ENCODE measurements at regions not wholly inside any gene's neighbourhood (a gene's known extent, or its start where the extent isn't known, plus 50 kb on each side); places are given as distances from the start of the nearest gene placed in this dataset.
A peak's percentile ranks its signal among the peaks of the same experiment; 100 is the strongest.
"Not testable (repeated sequence)": the region's sequence is repeated elsewhere in the genome, so short reads cannot be mapped to it uniquely, and the experiment has no call there.

DNA sequence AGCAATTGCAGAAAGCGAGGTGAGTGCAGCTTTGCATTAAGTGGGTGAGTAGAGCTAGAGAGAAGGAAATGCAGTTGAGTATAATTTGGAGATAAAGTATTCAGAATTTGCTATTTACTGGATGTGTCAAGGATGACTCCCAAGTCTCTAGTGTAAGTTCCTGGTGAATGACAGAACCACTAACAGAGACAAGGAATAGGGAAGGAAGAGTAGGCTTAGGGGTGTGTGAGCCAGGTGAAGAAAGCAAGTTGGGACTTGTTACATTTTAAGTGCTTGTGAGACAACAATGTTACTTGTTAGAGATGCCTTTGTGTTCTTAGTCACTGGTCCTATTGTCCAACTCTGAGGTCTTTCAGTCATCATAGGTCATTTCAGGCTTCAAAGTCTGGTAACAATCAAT, 70.8 kb downstream of the TBC1D26 start:
- H3K27ac ChIP-seq; H3K36me3 ChIP-seq (ENCODE audit: insufficient read depth in 1 of 2, low read depth in 1 of 2); H3K27me3 ChIP-seq (ENCODE audit: insufficient read depth in 3 of 3, low read length in 2 of 3); H3K4me3 ChIP-seq; intact Hi-C loops (cut with DNase I); H3K4me1 ChIP-seq; DNase-seq; ATAC-seq; H3K9me3 ChIP-seq: not testable (repeated sequence)
- 94 to 100% (median 100%) methylated on average over 1 of the region's 1 CpG for WGBS, 3 donors

DNA sequence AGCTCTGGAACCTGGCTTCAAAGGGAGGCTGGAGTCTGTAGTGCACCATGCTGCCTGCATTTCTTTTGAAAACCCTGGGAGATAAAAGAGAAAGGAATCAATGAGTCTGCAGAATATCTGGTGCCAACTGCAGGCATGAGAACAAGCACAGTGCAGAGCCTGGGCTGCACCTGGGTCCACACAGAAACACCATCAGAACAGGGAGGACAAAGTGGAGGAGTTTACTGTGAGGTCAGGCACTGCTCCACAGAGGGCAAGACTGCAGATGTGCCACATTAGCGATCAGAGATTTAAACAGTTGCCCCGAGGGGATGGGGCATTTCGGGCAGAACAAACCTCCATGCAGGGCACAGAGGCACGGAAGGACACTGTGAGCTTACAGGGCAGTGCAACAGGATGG, 74.7 kb downstream of the TBC1D26 start:
- DNase-seq; H3K27me3 ChIP-seq (ENCODE audit: insufficient read depth in 3 of 3, low read length in 2 of 3); H3K27ac ChIP-seq; H3K9me3 ChIP-seq; intact Hi-C loops (cut with DNase I); H3K4me1 ChIP-seq; H3K36me3 ChIP-seq (ENCODE audit: insufficient read depth in 1 of 2, low read depth in 1 of 2); ATAC-seq; H3K4me3 ChIP-seq: not testable (repeated sequence)
- 42 to 65% (median 56%) methylated on average over 2 to 3 of the region's 4 CpGs for WGBS, 3 donors

DNA sequence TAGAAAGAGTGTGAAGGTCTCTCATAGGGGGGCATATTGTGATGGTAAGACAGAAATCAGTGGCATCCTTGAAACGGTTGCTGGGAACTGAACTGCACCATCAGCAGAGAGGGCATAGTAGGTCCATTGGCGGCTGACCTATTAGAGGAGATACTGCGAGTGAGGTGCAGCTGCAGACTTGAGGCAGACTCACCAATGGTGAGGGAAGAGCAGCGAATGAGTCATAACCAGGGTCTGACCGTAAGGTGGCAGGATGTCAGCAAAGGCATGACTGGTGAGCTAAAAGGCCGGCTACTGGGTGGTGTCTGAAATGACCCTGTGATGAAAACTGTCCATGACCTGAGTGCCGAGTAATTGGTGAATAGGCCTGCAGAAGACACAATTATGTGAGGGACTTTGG, 81.3 kb downstream of the TBC1D26 start:
- WGBS, 3 donors = 64 to 87% (median 74%) methylated on average over 4 to 5 of the region's 7 CpGs
- H3K27me3 ChIP-seq (ENCODE audit: insufficient read depth in 3 of 3, low read length in 2 of 3); intact Hi-C loops (cut with DNase I); H3K9me3 ChIP-seq; H3K4me1 ChIP-seq; H3K36me3 ChIP-seq (ENCODE audit: insufficient read depth in 1 of 2, low read depth in 1 of 2); H3K27ac ChIP-seq; ATAC-seq; DNase-seq; H3K4me3 ChIP-seq: not testable (repeated sequence)

DNA sequence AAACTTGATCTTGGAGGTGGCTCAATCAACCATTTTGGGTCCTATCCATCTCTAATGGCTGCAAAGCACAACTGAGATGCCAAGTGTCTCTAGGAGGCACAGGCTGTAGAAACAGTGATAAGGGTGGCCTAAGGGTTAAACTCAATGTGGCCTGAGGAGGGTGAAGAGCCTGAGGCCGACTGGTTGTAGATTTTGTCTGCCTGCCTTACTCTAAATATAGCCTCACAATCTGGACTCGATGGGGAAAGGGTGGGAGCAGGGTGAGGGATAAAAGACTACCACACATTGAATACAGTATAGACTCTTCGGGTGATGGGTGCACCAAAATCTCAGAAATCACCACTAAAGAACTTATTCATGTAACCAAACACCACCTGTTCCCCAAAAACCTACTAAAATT, 81.9 kb downstream of the TBC1D26 start:
- H3K9me3 ChIP-seq; H3K27ac ChIP-seq; DNase-seq; H3K36me3 ChIP-seq (ENCODE audit: insufficient read depth in 1 of 2, low read depth in 1 of 2); ATAC-seq; H3K4me3 ChIP-seq; H3K27me3 ChIP-seq (ENCODE audit: insufficient read depth in 3 of 3, low read length in 2 of 3); H3K4me1 ChIP-seq; intact Hi-C loops (cut with DNase I): not testable (repeated sequence)
- 42 to 54% (median 45%) methylated on average over 3 of the region's 3 CpGs for WGBS, 3 donors

DNA sequence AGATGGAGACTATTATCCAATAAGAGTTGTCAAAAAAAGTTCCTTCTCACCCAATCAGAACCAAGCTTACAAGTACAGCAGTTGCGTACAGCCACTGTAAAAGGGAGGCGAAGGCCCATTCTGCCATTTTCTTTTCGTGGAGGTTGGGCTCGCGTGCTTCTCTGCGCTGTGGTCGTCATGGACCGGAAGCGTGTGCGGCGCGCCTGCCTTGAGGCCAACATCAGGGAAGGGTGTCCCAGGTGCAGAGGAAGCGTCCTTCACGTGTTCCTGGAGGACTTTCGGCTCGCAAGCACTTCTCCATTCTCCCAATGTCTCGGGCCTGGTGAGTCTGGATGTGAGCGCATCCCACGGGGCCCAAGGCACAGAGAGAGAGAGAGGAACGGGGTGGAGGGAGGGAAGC, 85.8 kb downstream of the TBC1D26 start:
- not testable (repeated sequence) for DNase-seq

DNA sequence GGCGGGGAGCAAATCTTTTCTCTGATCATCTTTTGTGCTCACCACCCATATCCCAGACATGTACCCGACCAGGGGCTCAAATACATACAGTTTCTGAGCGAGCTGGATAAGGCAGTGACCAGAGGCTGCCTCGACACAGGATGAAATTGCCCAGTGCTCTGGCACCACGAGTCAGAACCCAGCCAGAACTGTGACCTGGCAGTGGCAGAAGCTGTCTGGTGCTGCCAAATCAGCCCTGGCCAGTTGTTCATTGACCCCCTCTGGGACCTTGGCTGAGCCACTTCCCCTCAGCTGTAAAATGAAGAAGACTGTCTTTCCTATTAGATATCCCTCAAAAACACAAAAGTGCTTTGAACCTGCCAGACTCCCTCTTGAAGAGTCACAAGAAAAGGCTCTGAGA, 90.2 kb downstream of the TBC1D26 start:
- H3K36me3 ChIP-seq (ENCODE audit: insufficient read depth in 1 of 2, low read depth in 1 of 2); H3K27ac ChIP-seq; DNase-seq; H3K9me3 ChIP-seq; H3K27me3 ChIP-seq (ENCODE audit: insufficient read depth in 3 of 3, low read length in 2 of 3); H3K4me3 ChIP-seq; intact Hi-C loops (cut with DNase I); ATAC-seq; H3K4me1 ChIP-seq: not testable (repeated sequence)
- 10 to 34% (median 30%) methylated on average over 4 to 5 of the region's 5 CpGs for WGBS, 3 donors

More for the DNA sequence above, 85.8 kb downstream of the TBC1D26 start:
- H3K9me3 ChIP-seq; ATAC-seq; H3K36me3 ChIP-seq (ENCODE audit: insufficient read depth in 1 of 2, low read depth in 1 of 2); H3K4me1 ChIP-seq; H3K4me3 ChIP-seq; H3K27ac ChIP-seq; intact Hi-C loops (cut with DNase I); H3K27me3 ChIP-seq (ENCODE audit: insufficient read depth in 3 of 3, low read length in 2 of 3): not testable (repeated sequence)
- WGBS, 3 donors = 92 to 97% (median 95%) methylated on average over 17 to 19 of the region's 20 CpGs

DNA sequence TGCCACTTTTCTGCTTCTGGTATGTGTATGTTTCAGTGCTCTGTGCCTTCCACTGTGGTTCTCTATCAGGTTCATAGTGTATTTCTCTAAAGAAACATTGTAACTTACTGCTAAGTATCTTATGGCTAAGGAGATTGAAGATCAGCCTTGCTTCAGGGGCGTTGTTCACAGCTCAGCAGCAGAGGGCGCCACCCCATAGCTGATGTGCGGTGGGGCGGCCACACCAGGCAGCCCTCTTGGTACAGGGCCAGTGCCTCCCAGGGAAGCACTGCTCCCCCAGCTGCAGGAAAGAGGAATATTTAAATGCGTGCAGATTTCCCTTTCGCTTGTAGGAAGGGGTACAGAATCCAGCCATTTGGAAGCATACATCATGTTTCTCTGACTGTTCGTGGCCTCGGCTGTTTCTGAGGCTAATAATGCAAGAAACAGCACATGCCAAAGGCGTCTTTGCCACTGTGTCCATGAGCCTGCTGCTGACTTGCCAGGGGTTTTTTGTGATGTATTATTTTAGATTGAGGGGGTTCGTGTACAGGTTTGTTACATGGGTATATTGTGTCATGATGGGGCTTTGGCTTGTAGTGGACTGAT, 96.7 kb downstream of the TBC1D26 start:
- H3K27me3 ChIP-seq (ENCODE audit: insufficient read depth in 3 of 3, low read length in 2 of 3); intact Hi-C loops (cut with DNase I); H3K4me1 ChIP-seq; H3K4me3 ChIP-seq; H3K9me3 ChIP-seq; H3K27ac ChIP-seq; H3K36me3 ChIP-seq (ENCODE audit: insufficient read depth in 1 of 2, low read depth in 1 of 2): not testable (repeated sequence)
- TF ChIP-seq, protein P1, sequence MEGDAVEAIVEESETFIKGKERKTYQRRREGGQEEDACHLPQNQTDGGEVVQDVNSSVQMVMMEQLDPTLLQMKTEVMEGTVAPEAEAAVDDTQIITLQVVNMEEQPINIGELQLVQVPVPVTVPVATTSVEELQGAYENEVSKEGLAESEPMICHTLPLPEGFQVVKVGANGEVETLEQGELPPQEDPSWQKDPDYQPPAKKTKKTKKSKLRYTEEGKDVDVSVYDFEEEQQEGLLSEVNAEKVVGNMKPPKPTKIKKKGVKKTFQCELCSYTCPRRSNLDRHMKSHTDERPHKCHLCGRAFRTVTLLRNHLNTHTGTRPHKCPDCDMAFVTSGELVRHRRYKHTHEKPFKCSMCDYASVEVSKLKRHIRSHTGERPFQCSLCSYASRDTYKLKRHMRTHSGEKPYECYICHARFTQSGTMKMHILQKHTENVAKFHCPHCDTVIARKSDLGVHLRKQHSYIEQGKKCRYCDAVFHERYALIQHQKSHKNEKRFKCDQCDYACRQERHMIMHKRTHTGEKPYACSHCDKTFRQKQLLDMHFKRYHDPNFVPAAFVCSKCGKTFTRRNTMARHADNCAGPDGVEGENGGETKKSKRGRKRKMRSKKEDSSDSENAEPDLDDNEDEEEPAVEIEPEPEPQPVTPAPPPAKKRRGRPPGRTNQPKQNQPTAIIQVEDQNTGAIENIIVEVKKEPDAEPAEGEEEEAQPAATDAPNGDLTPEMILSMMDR (IDR thresholded peaks at IDR 0.05) = peak; percentile 68
- ATAC-seq = peak; percentile 67 to 89 (median 83)
- DNase-seq = peak; percentile 75 to 83
- WGBS, 3 donors = 4 to 8% (median 6%) methylated on average over 9 to 10 of the region's 10 CpGs

DNA sequence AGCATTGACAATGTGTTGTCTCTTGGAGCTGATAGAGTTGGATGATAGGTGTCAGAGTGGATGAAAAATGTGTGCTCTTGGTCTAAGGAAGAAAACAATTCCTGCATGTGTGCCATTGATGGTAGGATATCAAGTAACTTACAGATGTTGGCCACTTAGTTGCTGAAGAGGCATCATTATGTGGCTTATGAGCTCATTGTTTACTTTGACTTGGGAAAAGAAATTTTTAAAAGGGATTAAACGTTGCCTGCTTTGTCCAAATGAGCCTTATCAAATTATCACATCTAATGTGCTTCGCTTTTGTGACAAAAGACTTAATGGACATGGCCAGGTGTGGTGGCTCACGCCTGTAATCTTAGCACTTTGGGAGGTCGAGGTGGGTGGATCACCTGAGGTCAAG, 98.1 kb downstream of the TBC1D26 start:
- H3K27me3 ChIP-seq (ENCODE audit: insufficient read depth in 3 of 3, low read length in 2 of 3); H3K4me1 ChIP-seq; DNase-seq; intact Hi-C loops (cut with DNase I); ATAC-seq; H3K4me3 ChIP-seq; H3K36me3 ChIP-seq (ENCODE audit: insufficient read depth in 1 of 2, low read depth in 1 of 2); H3K27ac ChIP-seq; H3K9me3 ChIP-seq: not testable (repeated sequence)
- WGBS, 3 donors = 58 to 67% (median 59%) methylated on average over 4 of the region's 4 CpGs

DNA sequence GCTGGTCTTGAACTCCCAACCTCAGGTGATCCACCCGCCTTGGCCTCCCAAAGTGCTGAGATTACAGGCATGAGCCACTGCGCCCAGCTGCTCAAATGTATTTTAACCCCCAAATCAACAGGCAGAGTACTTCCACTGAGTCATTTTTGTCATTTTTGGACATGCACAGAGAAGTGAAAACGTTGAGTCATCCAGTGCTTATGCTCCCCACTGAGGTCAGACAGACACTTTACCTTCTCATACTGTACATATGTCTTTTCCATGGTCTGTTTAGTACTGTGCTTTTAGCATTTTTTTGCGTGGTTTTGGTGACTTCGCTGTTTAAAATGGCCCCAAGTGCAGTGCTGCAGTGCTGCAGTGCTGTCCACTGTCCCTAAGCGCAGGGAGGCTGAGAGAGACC, 99.1 kb downstream of the TBC1D26 start:
- H3K9me3 ChIP-seq; H3K27ac ChIP-seq; H3K36me3 ChIP-seq (ENCODE audit: insufficient read depth in 1 of 2, low read depth in 1 of 2); intact Hi-C loops (cut with DNase I); H3K4me3 ChIP-seq; H3K4me1 ChIP-seq; DNase-seq; H3K27me3 ChIP-seq (ENCODE audit: insufficient read depth in 3 of 3, low read length in 2 of 3); ATAC-seq: not testable (repeated sequence)
- 62 to 81% (median 78%) methylated on average over 6 of the region's 6 CpGs for WGBS, 3 donors

DNA sequence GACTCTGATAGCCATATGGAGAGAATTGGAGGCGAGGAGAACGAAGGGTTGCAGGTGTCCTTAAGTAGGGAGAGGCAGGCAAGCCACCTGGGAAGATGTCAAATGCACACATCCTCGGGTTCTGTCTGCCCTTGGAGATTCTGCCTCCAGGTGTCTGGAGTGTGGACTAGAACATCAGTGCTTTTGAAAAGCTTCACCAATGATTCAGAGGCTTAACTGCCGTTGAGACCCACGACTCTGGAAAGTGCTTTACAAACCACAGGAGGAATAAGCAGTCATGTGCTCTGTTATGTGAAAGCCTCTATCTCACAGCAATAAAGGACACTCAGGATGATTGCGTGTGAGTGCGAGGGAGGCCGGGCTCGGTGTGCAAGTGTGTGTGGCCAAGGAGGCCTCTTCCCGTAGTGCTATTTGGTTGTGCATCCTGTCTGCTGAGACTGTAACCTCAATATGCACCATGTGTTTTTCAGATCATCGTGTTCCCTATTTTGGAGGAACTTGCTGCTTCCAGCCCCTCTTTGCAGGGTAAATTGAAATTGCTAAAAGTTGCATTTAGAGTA, 100.9 kb downstream of the TBC1D26 start:
- H3K4me3 ChIP-seq; intact Hi-C loops (cut with DNase I); ATAC-seq; H3K4me1 ChIP-seq; H3K27me3 ChIP-seq (ENCODE audit: insufficient read depth in 3 of 3, low read length in 2 of 3); DNase-seq; H3K9me3 ChIP-seq; H3K27ac ChIP-seq; H3K36me3 ChIP-seq (ENCODE audit: insufficient read depth in 1 of 2, low read depth in 1 of 2): not testable (repeated sequence)
- WGBS, 3 donors = 71 to 83% (median 71%) methylated on average over 11 of the region's 11 CpGs

DNA sequence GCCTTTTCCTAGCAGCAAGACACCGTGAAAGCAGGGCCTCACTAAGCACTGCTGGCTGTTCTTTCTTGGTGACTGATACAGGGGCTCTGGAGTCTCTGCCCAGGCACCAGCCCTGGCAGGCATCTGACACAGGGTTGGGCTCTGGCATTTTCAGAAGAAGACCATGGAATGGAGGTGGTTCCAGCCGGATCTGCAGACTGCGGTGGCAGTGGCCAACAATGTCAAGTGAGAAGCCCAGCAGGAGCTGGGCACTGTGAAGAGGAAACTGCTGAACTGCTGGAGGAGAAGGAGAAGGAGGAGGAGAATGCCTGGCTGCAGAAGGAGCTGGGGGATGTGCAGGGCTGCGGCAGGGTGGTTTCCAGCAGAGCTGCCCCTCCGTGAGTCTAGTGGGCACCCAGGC, 101.8 kb downstream of the TBC1D26 start:
- ATAC-seq; H3K36me3 ChIP-seq (ENCODE audit: insufficient read depth in 1 of 2, low read depth in 1 of 2); H3K4me1 ChIP-seq; H3K27ac ChIP-seq; H3K4me3 ChIP-seq; H3K27me3 ChIP-seq (ENCODE audit: insufficient read depth in 3 of 3, low read length in 2 of 3); intact Hi-C loops (cut with DNase I); H3K9me3 ChIP-seq; DNase-seq: not testable (repeated sequence)
- 29 to 37% (median 37%) methylated on average over 2 to 4 of the region's 5 CpGs for WGBS, 3 donors
